Ramos (cell line): ENCODE measurements at regions not wholly inside any gene's neighbourhood (a gene's known extent, or its start where the extent isn't known, plus 50 kb on each side); places are given as distances from the start of the nearest gene placed in this dataset.

Experiments used
- in situ Hi-C: fragments of 300-500 bp; cut with MboI; formaldehyde crosslinking; loops from one replicate; pipeline ENCODE4 v1.14.3; 2022; ENCODE audit warnings: low sequenced_read_pairs; ENCODE audit not compliant: unreplicated experiment

DNA sequence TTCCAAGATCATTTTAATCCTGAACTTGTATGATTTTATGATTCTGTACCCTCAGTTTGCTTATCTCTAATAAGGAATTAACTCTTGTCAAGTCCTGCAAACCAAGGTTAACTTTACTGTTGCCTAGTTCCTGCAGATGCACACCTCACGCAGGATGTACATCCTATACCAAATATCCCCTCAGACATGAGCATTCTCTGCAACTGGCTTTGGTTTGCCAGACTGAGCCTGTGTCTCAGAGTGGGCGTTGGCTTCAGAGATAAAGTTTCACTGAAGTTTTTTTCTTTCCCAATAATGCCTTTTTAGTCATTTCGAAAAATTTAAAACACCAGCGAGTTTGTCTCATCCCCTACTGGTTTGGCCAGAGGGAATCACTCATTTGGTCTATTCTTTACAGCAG is 173.9 kb downstream of the NR2F2 start:
- in situ Hi-C loops = no loop called here

DNA sequence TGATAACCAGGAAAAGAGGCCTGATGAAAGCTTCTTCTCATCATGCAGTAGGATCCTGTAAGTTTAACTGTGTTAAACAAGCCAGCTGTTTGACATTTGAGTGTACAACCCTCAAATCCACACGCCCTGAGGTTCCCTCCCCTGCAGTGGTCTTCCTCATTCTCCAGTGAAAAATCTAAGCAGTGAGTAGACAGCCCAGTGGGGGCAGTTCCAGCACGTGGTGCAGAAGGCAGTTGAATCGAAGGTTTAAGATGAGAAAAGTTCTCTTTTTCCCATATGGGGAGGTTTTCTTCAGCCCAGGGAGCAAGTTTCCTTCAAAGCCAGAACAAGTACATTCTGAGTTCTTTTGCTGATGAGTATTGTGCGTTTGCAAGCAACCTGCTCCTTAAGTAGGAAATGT is 174.5 kb downstream of the NR2F2 start:
- in situ Hi-C loops = no loop called here

DNA sequence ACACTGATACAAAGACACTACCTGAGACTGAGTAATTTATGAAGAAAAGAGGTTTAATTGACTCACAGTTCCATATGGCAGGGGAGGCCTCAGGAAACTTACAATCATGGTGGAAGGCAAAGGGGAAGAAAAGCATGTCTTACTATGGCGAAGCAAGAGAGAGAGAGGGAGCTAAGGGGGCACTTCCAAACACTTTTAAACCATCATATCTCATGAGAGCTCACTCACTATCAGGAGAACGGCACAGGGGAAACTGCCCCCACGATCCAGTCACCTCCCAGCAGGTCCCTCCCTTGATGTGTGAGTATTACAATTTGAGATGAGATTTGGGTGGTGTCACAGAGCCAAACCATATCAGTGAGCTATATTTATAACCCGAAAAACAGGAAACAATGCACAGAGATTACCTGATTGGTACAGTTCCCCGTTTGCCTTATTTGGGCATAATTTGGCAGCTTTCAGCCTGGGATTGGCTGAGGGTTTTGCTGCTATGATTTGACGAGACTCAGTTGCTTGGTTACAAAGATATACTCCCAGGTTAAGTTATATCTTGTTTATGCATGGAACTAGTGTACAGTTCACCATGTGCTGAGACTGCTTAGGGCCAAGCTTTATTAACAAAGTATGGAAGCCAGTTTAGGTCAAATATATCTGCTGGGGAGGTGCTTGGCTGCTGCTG is 184.2 kb downstream of the NR2F2 start:
- in situ Hi-C loops = no loop called here

DNA sequence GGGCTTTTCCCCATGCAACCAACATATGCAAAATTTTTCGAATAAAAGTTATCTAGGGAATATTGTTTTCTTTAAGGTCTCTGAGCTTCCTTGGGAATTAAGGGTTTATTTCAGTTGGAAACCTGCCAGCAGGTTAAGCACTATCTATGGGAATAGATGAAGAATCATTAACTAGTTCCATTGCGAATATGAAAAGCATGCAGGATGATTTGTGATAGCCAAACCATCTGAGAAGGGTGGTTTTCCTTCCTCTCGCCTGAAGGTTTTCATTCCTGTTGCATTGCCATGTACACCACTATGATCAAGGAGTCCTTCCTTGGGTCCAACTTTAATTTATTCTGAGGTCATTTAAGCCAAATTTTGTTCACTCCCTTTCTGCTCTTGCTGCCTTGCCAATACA is 184.9 kb downstream of the NR2F2 start:
- in situ Hi-C loops = no loop called here

DNA sequence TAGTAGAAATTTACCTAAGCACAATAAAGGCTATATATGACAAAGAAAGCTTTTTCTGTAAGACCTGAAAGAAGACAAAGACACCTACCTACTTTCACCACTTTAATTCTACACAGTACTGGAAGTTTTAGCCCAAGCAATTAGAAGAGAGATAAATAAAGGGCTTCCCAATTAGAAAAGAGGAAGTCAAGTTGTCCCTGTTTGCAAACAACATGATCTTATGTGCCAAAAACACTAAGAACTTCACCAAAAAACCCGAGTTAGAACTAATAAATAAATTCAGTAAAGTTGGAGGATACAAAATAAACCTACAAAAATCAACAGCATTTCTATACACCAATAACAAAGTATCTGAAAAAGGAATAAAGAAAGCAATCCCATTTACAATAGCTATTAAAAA is 190.9 kb downstream of the NR2F2 start:
- in situ Hi-C loops = no loop called here

DNA sequence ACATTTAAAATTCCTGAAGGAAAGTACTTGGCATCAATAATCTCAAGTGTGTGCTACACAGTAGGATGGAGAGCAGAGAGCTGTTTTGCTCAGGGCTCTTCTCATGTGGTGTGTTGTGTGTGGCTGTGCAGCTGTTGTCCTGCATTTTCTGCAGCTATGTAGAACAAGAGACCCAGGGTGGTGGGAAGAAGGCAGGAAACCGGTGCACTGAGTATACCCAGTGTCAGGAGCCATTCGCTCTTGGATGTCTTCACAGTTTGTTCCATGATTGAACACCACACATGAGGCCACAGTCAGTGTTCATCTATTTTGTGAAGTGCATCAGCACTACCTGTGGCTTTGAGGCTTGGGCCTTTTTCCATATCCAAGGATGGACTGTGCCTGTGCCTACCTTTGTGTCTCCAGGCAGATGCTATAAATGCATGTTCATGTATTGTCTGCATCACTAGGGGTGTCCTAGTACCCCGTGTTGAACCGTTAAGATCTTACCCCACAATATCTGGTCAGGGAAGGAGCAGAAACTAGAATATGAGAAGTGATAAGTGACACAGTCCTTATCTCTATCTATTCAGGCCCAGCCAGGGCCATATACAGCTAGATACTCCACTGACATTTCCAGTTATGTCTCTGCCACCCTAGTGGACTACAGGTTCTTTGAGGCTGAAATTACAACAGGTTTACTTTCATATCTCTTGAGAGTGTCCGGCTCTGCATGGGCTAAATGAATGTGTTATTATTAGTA is 194.3 kb downstream of the NR2F2 start:
- in situ Hi-C loops = no loop called here

DNA sequence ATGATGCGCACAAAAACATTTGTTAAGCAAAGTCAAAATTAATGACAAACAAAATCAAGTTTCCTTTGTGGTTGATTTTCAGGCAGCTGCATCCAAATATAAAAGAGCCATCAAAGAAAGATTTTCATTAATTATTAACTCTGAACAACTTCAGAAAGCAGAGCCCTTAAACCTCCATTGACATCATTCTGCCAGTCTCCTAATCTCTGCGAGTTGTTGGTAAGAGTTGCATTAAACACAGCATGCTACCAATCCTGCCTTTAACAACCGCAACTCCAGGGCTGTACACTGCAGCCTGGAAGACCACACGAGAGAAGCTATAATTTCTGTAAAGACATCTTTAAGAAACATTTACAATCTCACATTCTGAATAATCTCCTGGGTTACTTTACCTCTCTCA is 204.6 kb downstream of the NR2F2 start:
- in situ Hi-C loops = no loop called here

DNA sequence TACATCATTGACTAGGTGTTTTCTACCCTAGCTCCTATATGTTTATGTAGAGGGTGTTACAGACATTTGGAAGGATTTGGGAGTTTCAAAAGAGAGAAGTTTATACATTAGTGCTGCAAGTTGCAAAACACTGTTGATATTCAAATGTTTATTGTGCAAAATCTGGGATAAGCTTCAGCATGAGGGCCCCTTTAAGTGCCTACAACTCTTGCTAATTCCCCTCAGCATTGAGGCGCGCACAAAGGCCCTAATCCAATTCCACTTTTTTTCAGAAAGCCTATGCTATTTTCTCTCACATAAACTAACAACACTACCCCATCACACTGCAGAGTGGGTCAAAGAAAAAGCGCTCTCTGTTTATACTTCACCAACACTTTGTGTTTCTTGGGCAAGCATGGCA is 208.0 kb downstream of the NR2F2 start:
- in situ Hi-C loops = no loop called here

DNA sequence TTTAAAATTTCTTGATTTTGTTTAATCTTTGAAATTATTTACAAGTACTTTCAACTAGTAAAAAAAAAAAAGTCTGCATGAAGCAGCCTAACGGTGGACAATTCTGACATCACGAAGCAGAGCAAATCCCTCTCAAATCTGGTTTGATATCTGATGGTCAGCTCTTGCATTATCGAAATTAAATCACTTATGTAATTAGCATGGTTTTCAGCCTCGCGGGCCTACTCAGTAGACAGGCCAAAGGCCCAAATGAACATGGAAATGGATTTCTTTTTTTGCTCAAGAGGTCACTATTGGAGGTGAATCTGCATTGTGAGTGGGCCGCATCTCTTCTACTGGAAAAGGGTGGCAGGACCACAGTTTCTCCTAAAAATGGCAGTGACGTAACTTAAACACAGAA is 209.8 kb downstream of the NR2F2 start:
- in situ Hi-C loops = no loop called here

DNA sequence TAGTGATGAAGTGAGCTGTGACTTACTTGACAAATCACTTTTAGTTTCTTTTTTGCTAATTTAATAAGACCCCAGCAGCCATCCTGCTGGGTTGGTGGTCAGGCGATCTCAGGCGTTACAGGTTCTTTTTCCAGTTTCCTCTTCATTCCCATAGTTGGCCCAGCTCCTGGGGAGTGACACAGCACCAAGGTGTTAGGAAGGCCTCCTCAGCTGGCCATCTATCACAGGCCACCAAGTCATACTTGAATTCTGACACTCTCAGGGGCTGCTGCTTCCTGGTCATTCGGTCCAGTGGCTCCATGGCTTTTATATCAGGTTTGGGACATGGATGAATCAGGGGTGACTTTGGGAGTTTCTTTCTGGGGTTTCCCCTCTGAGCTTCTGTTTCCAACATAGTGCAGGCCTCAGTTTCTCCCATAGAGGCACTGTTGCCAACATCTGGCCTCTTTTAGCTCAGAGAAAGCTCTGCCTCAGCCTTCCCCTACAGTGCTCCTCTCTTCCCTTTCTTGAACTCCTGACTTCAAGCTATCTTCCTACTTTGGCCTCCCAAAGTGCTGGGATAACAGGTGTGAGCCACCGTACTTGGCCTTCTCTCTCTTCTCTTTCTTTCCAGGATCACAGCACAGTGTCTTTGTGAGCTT is 211.8 kb downstream of the NR2F2 start:
- in situ Hi-C loops = no loop called here

DNA sequence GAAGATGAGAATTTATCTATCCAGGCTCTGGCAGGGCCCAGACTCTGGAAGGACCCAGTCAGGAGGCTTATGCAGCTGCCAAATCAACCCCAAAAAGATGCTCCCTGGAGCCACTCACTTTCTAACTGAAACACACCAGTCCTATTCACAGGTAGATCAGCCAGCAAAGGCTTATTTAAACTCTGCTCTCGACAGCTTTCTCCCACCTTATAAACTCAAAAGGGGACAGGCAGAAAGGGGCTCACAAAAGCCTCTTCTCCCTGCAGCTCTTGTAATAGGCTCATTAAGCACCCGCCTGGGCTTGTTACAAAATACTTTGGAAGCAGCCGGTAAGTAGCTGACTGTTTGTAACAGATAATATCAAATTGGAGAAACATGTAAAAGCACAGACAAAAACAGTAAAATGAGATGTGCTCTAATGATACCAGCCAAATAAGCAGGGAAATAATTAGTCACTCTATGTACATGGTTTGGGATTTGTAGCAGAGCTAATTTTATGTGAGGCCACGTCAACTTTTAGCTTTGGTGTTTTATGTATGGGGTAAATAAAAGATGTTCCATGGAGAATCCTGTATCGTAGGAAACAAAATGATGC is 213.8 kb downstream of the NR2F2 start:
- in situ Hi-C loops = no loop called here

DNA sequence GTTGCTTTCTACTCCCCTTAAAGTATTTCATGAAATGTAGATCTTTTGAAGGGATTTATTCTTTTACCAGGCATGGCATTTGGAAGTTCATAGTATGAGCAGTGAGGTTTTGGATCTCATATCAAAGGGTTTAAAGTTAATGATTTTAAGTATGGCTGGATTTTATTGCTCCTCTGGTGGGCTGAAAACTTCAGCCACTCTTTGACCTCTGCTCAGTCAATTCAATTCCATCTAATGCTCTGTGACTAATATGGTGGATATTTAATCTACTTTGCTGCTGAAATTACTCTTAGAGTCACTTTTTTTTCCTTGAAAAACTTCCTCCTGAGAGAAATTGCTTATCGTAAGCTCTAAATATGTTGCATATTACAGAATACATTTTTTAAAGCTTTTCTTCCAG is 218.6 kb downstream of the NR2F2 start:
- in situ Hi-C loops = no loop called here

DNA sequence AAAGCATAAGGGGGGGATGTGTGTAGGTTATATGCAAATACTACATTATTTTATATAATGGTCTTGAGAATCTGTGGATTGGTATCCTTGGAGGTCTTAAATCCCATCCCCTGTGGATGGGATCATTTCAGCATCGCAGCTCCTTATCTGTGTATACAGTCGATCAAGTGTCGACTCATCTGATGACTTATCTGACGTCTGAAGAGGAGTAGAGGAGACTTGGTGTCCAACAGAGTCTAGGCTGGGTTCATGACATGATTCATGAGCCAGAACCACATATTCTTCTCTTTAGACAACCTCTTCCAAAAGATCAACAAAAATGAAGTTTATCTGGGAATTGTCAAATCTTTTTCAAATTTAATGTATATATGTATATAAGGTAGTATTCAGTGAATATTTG is 220.7 kb downstream of the NR2F2 start:
- in situ Hi-C loops = no loop called here

DNA sequence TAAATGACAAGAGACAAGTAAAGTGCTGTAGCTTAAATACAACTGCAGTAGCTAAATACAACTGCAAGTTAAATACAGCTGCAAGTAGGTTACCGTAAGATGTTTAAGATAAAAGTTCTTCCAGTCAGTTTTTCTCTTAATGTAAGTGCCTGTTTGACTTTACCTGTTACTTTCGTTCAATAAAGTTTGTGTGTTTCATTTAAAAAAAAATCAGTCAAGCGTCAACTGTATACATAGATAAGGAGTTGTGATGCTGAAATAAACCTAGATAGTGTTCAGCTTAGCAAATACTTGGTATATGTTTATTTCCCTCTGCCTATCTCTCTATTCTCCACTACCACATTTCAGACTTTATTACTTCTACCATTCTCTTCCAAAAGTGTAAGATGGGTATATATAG is 221.2 kb downstream of the NR2F2 start:
- in situ Hi-C loops = no loop called here

DNA sequence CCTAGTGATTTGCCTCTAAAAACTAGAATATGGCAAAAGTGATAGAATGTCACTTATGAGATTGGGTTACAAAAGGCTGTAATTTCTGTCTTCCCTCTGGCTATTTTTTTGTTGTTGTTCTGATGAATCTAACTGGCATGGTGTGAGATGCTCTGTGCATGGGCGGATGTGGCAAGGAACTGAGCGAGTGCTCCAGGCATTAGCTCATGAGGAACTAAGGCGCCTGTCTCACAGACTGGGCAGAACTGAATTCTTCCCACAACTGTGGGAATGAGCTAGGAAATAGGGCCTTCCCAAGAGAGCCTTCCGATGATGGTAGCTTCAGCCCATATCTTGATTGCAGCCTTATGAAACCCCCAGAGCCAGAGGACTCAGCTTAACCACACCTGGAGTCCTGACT is 222.5 kb downstream of the NR2F2 start:
- in situ Hi-C loops = no loop called here

DNA sequence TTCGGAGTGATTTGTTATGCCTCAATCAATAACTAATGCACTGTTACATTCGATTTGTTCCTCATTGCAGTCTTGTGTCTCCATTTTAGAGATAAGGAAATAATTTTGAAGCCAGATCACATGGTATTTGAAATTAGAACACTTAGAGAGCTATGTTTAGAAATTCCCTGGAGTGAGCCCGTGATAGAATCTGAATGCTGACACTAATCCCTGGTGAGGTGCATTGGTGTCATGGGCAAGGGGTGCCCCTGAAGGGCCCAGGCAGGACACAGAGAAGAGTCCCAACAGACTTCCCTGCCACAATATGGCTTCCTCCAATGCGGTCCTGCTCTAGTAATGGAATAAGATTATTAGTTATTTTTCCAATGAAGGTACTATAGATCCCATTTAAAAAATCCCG is 223.0 kb downstream of the NR2F2 start:
- in situ Hi-C loops = no loop called here

DNA sequence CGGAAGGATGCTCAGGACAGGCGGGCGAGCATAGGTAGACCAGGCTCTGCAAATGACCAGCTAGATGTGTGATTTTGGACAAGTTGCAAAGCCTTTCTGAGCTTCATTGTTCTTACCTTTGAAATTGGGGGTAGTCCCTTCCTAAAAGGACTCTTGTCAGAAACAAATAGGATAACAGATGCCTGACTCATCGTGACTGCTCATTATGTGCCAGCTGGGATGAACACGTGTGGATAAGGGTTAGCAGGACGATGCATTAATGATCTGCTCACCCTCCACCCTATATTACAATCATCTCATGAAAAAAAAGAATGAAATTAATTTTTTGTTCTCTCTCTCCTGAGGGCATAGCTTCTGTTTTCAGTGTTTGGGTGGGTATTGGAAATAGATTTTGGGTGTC is 223.4 kb downstream of the NR2F2 start:
- in situ Hi-C loops = no loop called here

DNA sequence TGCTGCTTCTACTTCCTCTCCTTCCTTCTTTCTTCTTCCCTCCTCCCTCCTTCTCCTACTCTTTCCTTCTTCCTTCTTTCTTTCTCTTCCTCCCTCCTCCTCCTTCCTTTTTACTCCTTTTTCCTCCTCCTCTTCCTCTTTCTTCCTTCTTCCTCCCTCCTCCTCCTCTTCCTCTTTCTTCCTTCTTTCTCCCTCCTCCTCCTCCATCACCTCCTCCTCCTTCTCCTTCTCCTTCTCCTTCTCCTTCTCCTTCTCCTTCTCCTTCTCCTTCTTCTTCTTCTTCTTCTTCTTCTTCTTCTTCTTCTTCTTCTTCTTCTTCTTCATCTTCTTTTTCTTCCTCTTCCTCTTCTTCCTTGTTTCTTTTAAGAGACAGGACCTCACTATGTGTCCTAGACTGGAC is 224.0 kb downstream of the NR2F2 start:
- in situ Hi-C loops = no loop called here

DNA sequence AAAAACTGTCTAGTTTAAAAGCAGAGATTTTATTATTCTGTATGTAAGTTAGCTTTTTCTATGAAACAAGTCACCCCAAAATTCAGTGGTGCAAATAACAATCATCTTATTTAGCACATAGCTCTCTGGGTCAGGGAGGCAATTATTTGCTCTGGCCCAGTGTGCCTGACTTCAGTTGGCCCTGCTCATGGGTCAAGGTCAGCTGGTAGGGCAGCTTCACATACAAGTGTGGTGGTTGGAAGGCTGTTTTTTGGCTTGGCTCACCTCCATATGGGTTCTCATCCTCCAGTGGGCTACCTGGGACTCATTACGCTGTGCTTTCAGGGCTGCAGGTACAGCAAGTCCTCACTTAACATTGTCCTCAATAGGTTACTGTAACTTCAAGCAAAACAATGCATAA is 228.6 kb downstream of the NR2F2 start:
- in situ Hi-C loops = no loop called here

DNA sequence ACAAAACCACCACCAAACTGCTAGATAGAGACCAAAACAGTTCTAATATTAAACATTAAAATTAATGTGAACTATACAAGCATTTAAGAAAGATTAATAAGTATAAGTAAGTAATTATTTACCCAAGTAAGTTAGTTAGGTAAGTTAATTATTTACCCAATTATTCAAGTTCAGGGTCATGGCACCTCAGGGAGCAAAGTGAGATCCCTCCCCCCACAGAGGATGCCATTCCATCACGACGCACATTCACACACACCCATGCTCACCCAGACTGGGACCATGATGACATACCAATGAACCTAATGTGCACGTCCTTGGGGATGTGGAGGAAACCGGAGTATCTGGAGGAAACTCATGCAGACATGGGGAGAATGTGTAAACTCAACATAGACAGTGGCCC is 229.1 kb downstream of the NR2F2 start:
- in situ Hi-C loops = no loop called here

DNA sequence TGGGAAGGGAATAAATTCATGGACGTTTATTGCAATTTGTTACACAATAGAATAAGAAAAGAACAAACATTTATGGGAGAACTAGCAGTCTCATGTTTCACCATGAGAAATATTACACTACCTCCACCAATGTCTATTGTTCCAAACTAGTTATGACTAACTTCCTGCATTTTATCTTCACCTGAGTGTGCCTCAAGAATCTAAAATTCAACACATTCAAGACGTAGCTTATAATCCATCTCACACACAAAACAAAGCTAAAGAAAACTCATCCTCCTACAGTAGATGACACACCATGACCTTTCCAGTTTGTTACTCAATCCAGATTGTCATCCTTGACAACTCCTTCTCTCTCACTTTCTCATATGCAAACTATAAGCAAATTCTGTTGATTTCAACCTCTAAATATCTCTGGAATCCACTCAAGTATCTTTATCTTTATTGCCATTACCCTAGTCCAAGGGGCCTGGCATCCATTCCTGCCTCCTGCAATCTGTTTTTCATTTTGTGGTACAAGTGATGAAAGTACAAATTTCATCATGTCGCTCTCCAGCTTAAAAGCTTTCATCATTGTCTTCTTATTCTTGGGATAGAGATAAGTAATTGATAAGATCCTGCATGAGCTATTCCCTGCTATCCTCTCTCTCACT is 229.9 kb downstream of the NR2F2 start:
- in situ Hi-C loops = no loop called here
